Left ventricle myocardium inferior (tissue), 1 donor: ENCODE measurements at regions not wholly inside any gene's neighbourhood (a gene's known extent, or its start where the extent isn't known, plus 50 kb on each side); places are given as distances from the start of the nearest gene placed in this dataset.
A peak's percentile ranks its signal among the peaks of the same experiment; 100 is the strongest.

Experiments
- DNase-seq: peaks from one replicate; pipeline ENCODE4 v3.0.0-alpha.2; 2020
- H3K27ac ChIP-seq: fragments of 200-600 bp; replicated peaks from 2 replicates; pipeline ENCODE4 v1.8.0; 2021
- H3K27me3 ChIP-seq: fragments of 200-600 bp; 2 replicates; pipeline ENCODE4 v1.8.0; 2021; ENCODE audit warnings: low read depth
- H3K36me3 ChIP-seq: fragments of 200-600 bp; 2 replicates; pipeline ENCODE4 v1.8.0; 2021
- H3K4me1 ChIP-seq: fragments of 200-600 bp; 2 replicates; pipeline ENCODE4 v1.8.0; 2021
- H3K4me3 ChIP-seq: fragments of 200-600 bp; 2 replicates; pipeline ENCODE4 v1.8.0; 2021; ENCODE audit warnings: mild to moderate bottlenecking, moderate library complexity
- H3K9me3 ChIP-seq: fragments of 200-600 bp; replicated peaks from 2 replicates; pipeline ENCODE4 v1.8.0; 2021
- CTCF ChIP-seq: fragments of 200-600 bp; IDR thresholded peaks from 2 replicates; pipeline ENCODE4 v1.8.0; 2021; ENCODE audit warnings: antibody characterized with exemption, mild to moderate bottlenecking, borderline replicate concordance
- intact Hi-C: fragments of 100-400 bp; cut with micrococcal nuclease; formaldehyde crosslinking; loops from one replicate; pipeline ENCODE4 v1.11.0; 2022
- donor health status: DM: no; HTN: yes; CAD: no; lungs with severe emphysema.

- intact Hi-C loops: no loop called here
- no peaks in the 10 kb centered on the region for H3K9me3 ChIP-seq
- peak overlapping the region; percentile 1 for H3K27ac ChIP-seq
- no peaks in the 10 kb centered on the region for H3K27me3 ChIP-seq
- peaks cover 10% of the 10 kb centered on the region for H3K4me1 ChIP-seq
- TF ChIP-seq CTCF: no peak
- H3K36me3 ChIP-seq: no peaks in the 10 kb centered on the region
- peak overlapping the region; percentile 48 for H3K4me3 ChIP-seq
- no peak for DNase-seq
Measured at GRCh38 chr4:147057611-147058190, 112.0 kb upstream of the TTC29 start.

- H3K36me3 ChIP-seq: no peaks in the 10 kb centered on the region
- H3K4me1 ChIP-seq: peaks cover 10% of the 10 kb centered on the region
- TF ChIP-seq CTCF: no peak
- no peaks in the 10 kb centered on the region for H3K9me3 ChIP-seq
- H3K4me3 ChIP-seq: no peak overlapping the region
- H3K27ac ChIP-seq: peak overlapping the region; percentile 41
- H3K27me3 ChIP-seq: no peaks in the 10 kb centered on the region
- intact Hi-C loops: no loop called here
- DNase-seq: no peak
Measured at GRCh38 chr4:147059064-147059731, 113.5 kb upstream of the TTC29 start.

GRCh38 chr4:147060151-147060931 is 114.7 kb upstream of the TTC29 start:
- no peak for DNase-seq
- Histone ChIP-seq H3K4me3 (no peak overlapping the region), H3K27me3 (no peaks in the 10 kb centered on the region), H3K4me1 (peaks cover 10% of the 10 kb centered on the region), H3K27ac (peak overlapping the region; percentile 45), H3K36me3 (no peaks in the 10 kb centered on the region), H3K9me3 (no peaks in the 10 kb centered on the region)
- intact Hi-C loops: no loop called here
- no peak for TF ChIP-seq CTCF

GRCh38 chr4:147064856-147065255 is 119.2 kb upstream of the TTC29 start:
- intact Hi-C loops: no loop called here

GRCh38 chr4:147068564-147068963 is 122.9 kb upstream of the TTC29 start:
- TF ChIP-seq CTCF: no peak
- Histone ChIP-seq H3K27ac (no peak overlapping the region), H3K4me3 (no peak overlapping the region), H3K36me3 (no peaks in the 10 kb centered on the region), H3K9me3 (peaks cover 14% of the 10 kb centered on the region), H3K27me3 (no peaks in the 10 kb centered on the region), H3K4me1 (no peaks in the 10 kb centered on the region)
- DNase-seq: no peak
- intact Hi-C loops: no loop called here

More at GRCh38 chr4:147064856-147065255, 119.2 kb upstream of the TTC29 start:
- no peaks in the 10 kb centered on the region for H3K27me3 ChIP-seq
- no peak overlapping the region for H3K27ac ChIP-seq
- peaks cover 9% of the 10 kb centered on the region for H3K9me3 ChIP-seq
- no peak for DNase-seq
- no peak for TF ChIP-seq CTCF
- no peak overlapping the region for H3K4me3 ChIP-seq
- H3K4me1 ChIP-seq: peaks cover 10% of the 10 kb centered on the region
- H3K36me3 ChIP-seq: no peaks in the 10 kb centered on the region
